Neural progenitor cell (in vitro differentiated cells): ENCODE measurements at regions not wholly inside any gene's neighbourhood (a gene's known extent, or its start where the extent isn't known, plus 50 kb on each side); places are given as distances from the start of the nearest gene placed in this dataset.
"Not testable (repeated sequence)": the region's sequence is repeated elsewhere in the genome, so short reads cannot be mapped to it uniquely, and the experiment has no call there.

ENCODE experiments used
- DNase-seq: peaks from one replicate; pipeline ENCODE4 v3.0.0-alpha.2; 2016; ENCODE audit warnings: low spot score
- H2AFZ ChIP-seq: fragments of 200-600 bp; sonication (generic); replicated peaks from 2 replicates; pipeline ENCODE4 v1.6.1; 2016; ENCODE audit warnings: antibody characterized with exemption
- H3F3A ChIP-seq: fragments of 200-600 bp; sonication (generic); 2 replicates; pipeline ENCODE4 v1.6.1; 2016; ENCODE audit warnings: antibody characterized with exemption, low read depth
- H3K27ac ChIP-seq: fragments of 200-600 bp; sonication (generic); 2 replicates; pipeline ENCODE4 v1.5.1; 2016; ENCODE audit warnings: mild to moderate bottlenecking
- H3K27me3 ChIP-seq: fragments of 200-600 bp; sonication (generic); 2 replicates; pipeline ENCODE4 v1.6.1; 2016; ENCODE audit warnings: mild to moderate bottlenecking, moderate library complexity
- H3K36me3 ChIP-seq: fragments of 200-600 bp; sonication (generic); 2 replicates; pipeline ENCODE4 v1.5.1; 2016
- H3K4me1 ChIP-seq: fragments of 200-600 bp; sonication (generic); 2 replicates; pipeline ENCODE4 v1.6.1; 2016; ENCODE audit warnings: mixed run types
- H3K4me2 ChIP-seq: fragments of 200-600 bp; sonication (generic); 2 replicates; pipeline ENCODE4 v1.6.1; 2016
- H3K4me3 ChIP-seq: fragments of 200-600 bp; sonication (generic); 2 replicates; pipeline ENCODE4 v1.5.1; 2016
- H3K79me2 ChIP-seq: fragments of 200-600 bp; sonication (generic); 2 replicates; pipeline ENCODE4 v1.6.1; 2016; ENCODE audit warnings: low read depth
- H3K9ac ChIP-seq: fragments of 200-600 bp; sonication (generic); 2 replicates; pipeline ENCODE4 v1.6.1; 2016
- H3K9me3 ChIP-seq: fragments of 200-600 bp; sonication (generic); 2 replicates; pipeline ENCODE4 v1.5.1; 2016; ENCODE audit warnings: low read depth
- H4K20me1 ChIP-seq: fragments of 200-600 bp; sonication (generic); 2 replicates; pipeline ENCODE4 v1.6.1; 2016; ENCODE audit warnings: low read depth
- H3K27ac Mint-ChIP-seq: 3 replicates; pipeline ENCODE4 v1.8.0; 2021; ENCODE audit warnings: mixed read lengths
- H3K27me3 Mint-ChIP-seq: 2 replicates; pipeline ENCODE4 v1.8.0; 2022; ENCODE audit warnings: low read depth, mild to moderate bottlenecking, inconsistent platforms, moderate library complexity, mixed read lengths; ENCODE audit not compliant: insufficient read depth
- H3K36me3 Mint-ChIP-seq: 3 replicates; pipeline ENCODE4 v1.8.0; 2021; ENCODE audit warnings: mixed read lengths
- H3K4me1 Mint-ChIP-seq: 3 replicates; pipeline ENCODE4 v1.8.0; 2021; ENCODE audit warnings: mixed read lengths
- H3K4me3 Mint-ChIP-seq: 3 replicates; pipeline ENCODE4 v1.8.0; 2021; ENCODE audit warnings: mild to moderate bottlenecking, moderate library complexity, mixed read lengths
- H3K9me3 Mint-ChIP-seq: 3 replicates; pipeline ENCODE4 v1.8.0; 2020; ENCODE audit warnings: mixed read lengths
- CTCF ChIP-seq: fragments of 200-600 bp; sonication (generic); IDR thresholded peaks from 2 replicates; pipeline ENCODE4 v1.5.1; 2017; ENCODE audit warnings: antibody characterized with exemption, mild to moderate bottlenecking
- EZH2 ChIP-seq: fragments of 200-600 bp; sonication (generic); IDR thresholded peaks from 2 replicates; pipeline ENCODE4 v1.6.1; 2017; ENCODE audit warnings: antibody characterized with exemption, mild to moderate bottlenecking, moderate library complexity
- EZH2phosphoT487 ChIP-seq: fragments of 200-600 bp; sonication (generic); IDR thresholded peaks from 2 replicates; pipeline ENCODE4 v1.6.1; 2017; ENCODE audit warnings: antibody characterized with exemption

GRCh38 chr20:4435225-4435624 lies 186.1 kb upstream of the ADRA1D start:
- H3K27me3 ChIP-seq: no peaks in the 10 kb centered on the region
- H3K27ac ChIP-seq: no peak overlapping the region
- H3K9me3 ChIP-seq: no peaks in the 10 kb centered on the region
- H3K9me3 Mint-ChIP-seq: peaks cover 5% of the 10 kb centered on the region
- H3K4me1 ChIP-seq: no peaks in the 10 kb centered on the region
- no peak for TF ChIP-seq EZH2phosphoT487
- no peak for TF ChIP-seq EZH2
- no peak for TF ChIP-seq CTCF
- H3F3A ChIP-seq: no peaks in the 10 kb centered on the region
- no peak overlapping the region for H3K9ac ChIP-seq
- no peak overlapping the region for H3K27ac Mint-ChIP-seq
- H3K4me3 Mint-ChIP-seq: no peak overlapping the region
- no peaks in the 10 kb centered on the region for H4K20me1 ChIP-seq
- DNase-seq: no peak
- H3K79me2 ChIP-seq: no peaks in the 10 kb centered on the region
- no peak overlapping the region for H3K4me2 ChIP-seq
- H3K36me3 ChIP-seq: no peaks in the 10 kb centered on the region
- H3K4me1 Mint-ChIP-seq: peaks cover 2% of the 10 kb centered on the region
- no peak overlapping the region for H2AFZ ChIP-seq
- peaks cover 4% of the 10 kb centered on the region for H3K27me3 Mint-ChIP-seq
- H3K36me3 Mint-ChIP-seq: peaks cover 3% of the 10 kb centered on the region
- no peak overlapping the region for H3K4me3 ChIP-seq

GRCh38 chr20:4434681-4435080 lies 185.6 kb upstream of the ADRA1D start:
- Mint-ChIP-seq H3K27ac (no peak overlapping the region), H3K9me3 (peaks cover 5% of the 10 kb centered on the region), H3K27me3 (peaks cover 4% of the 10 kb centered on the region), H3K4me1 (peaks cover 2% of the 10 kb centered on the region), H3K36me3 (peaks cover 3% of the 10 kb centered on the region), H3K4me3 (no peak overlapping the region)
- H3K27me3 ChIP-seq: no peaks in the 10 kb centered on the region
- no peak for DNase-seq
- no peak overlapping the region for H3K4me3 ChIP-seq
- no peaks in the 10 kb centered on the region for H3F3A ChIP-seq
- H3K36me3 ChIP-seq: no peaks in the 10 kb centered on the region
- no peaks in the 10 kb centered on the region for H3K79me2 ChIP-seq
- no peak for TF ChIP-seq EZH2phosphoT487
- TF ChIP-seq CTCF: no peak
- TF ChIP-seq EZH2: no peak
- no peak overlapping the region for H3K27ac ChIP-seq
- no peaks in the 10 kb centered on the region for H3K9me3 ChIP-seq
- H4K20me1 ChIP-seq: no peaks in the 10 kb centered on the region
- no peak overlapping the region for H3K4me2 ChIP-seq
- peak overlapping the region; percentile 77 for H2AFZ ChIP-seq
- no peaks in the 10 kb centered on the region for H3K4me1 ChIP-seq
- H3K9ac ChIP-seq: no peak overlapping the region

GRCh38 chr20:4431446-4431845 lies 182.4 kb upstream of the ADRA1D start:
- Histone ChIP-seq H3K4me2 (no peak overlapping the region), H3K36me3 (no peaks in the 10 kb centered on the region), H3K27ac (no peak overlapping the region), H3K79me2 (no peaks in the 10 kb centered on the region), H3K9me3 (no peaks in the 10 kb centered on the region), H3K4me1 (peaks cover 14% of the 10 kb centered on the region), H3F3A (peaks cover 13% of the 10 kb centered on the region), H4K20me1 (no peaks in the 10 kb centered on the region), H3K9ac (no peak overlapping the region), H2AFZ (no peak overlapping the region), H3K4me3 (no peak overlapping the region), H3K27me3 (no peaks in the 10 kb centered on the region)
- Mint-ChIP-seq H3K27me3 (peaks cover 4% of the 10 kb centered on the region), H3K4me3 (no peak overlapping the region), H3K36me3 (peaks cover 3% of the 10 kb centered on the region), H3K9me3 (peaks cover 5% of the 10 kb centered on the region), H3K27ac (peak overlapping the region; percentile 42), H3K4me1 (peaks cover 20% of the 10 kb centered on the region)
- no peak for DNase-seq
- TF ChIP-seq EZH2 (no peak), CTCF (no peak), EZH2phosphoT487 (no peak)

GRCh38 chr20:4430826-4431225 lies 181.7 kb upstream of the ADRA1D start:
- H2AFZ ChIP-seq, H3K36me3 ChIP-seq, H3K9me3 ChIP-seq, H4K20me1 ChIP-seq, DNase-seq, H3K4me3 Mint-ChIP-seq, H3K9me3 Mint-ChIP-seq, H3K4me3 ChIP-seq, H3K27me3 Mint-ChIP-seq, H3K27me3 ChIP-seq, H3K9ac ChIP-seq, H3K4me2 ChIP-seq, H3K27ac ChIP-seq, H3K36me3 Mint-ChIP-seq, H3K79me2 ChIP-seq: not testable (repeated sequence)
- Histone ChIP-seq H3F3A (peaks cover 13% of the 10 kb centered on the region), H3K4me1 (peaks cover 14% of the 10 kb centered on the region)
- Mint-ChIP-seq H3K4me1 (peaks cover 19% of the 10 kb centered on the region), H3K27ac (peak overlapping the region; percentile 42)
